ENCODE measurements at regions not wholly inside any gene's neighbourhood (a gene's known extent, or its start where the extent isn't known, plus 50 kb on each side); places are given as distances from the start of the nearest gene placed in this dataset.

GRCh38 chr3:177600411-177600810, 403.1 kb upstream of the TBL1XR1 start:
- Mint-ChIP-seq H3K27ac (peak overlapping the region in 1 of 6 donors; percentile 88), H3K27me3 (no peaks in the 10 kb centered on the region), H3K9me3 (peaks cover 0 to 7% (median 5%) of the 10 kb centered on the region in 7 donors), H3K4me3 (no peak overlapping the region), H3K36me3 (no peaks in the 10 kb centered on the region), H3K4me1 (peaks cover 51 to 68% (median 59%) of the 10 kb centered on the region in 3 donors)
- ATAC-seq (ENCODE audit: low read depth in 2 of 2), result no peak
- no peak for DNase-seq

GRCh38 chr3:177601152-177601551, 403.9 kb upstream of the TBL1XR1 start:
- no peaks in the 10 kb centered on the region for H3K27me3 Mint-ChIP-seq
- H3K9me3 Mint-ChIP-seq, result peaks cover 0 to 13% (median 5%) of the 10 kb centered on the region in 7 donors
- peaks cover 46 to 68% (median 56%) of the 10 kb centered on the region in 3 donors for H3K4me1 Mint-ChIP-seq
- no peak for DNase-seq
- no peak overlapping the region for H3K27ac Mint-ChIP-seq
- H3K4me3 Mint-ChIP-seq, result no peak overlapping the region
- no peaks in the 10 kb centered on the region for H3K36me3 Mint-ChIP-seq
- ATAC-seq (ENCODE audit: low read depth in 2 of 2), result no peak

DNA sequence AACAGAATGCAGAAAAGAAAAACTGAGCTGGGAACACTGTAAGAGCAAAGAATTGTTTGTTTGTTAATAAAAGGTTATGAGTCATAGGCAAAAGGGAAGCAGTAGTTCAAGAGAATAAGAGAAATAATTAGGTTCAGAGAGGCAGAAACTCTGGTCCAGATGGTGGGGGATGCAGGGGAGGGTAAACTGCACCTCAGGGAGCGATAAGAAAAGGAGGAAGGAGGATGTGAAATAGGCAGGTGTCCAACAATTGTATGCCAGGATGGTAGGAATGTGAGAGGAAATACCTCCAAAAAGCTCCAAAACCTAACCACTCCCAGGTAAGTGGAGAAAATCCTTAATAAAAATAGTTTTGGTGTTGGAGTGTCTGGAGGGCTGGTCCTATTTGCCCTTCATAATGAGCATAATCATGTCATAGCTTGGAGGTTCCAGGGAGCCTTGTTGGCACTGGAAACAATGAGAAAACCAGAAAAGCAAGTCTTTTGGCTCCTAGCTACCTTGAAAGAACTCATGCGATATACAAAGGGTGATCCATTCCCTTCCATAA, 405.4 kb upstream of the TBL1XR1 start:
- Mint-ChIP-seq H3K4me3 (peak overlapping the region in 3 of 8 donors; percentile 2 to 74 (median 16)), H3K9me3 (peaks cover 0 to 13% (median 5%) of the 10 kb centered on the region in 7 donors), H3K4me1 (peaks cover 36 to 57% (median 40%) of the 10 kb centered on the region in 3 donors)

DNA sequence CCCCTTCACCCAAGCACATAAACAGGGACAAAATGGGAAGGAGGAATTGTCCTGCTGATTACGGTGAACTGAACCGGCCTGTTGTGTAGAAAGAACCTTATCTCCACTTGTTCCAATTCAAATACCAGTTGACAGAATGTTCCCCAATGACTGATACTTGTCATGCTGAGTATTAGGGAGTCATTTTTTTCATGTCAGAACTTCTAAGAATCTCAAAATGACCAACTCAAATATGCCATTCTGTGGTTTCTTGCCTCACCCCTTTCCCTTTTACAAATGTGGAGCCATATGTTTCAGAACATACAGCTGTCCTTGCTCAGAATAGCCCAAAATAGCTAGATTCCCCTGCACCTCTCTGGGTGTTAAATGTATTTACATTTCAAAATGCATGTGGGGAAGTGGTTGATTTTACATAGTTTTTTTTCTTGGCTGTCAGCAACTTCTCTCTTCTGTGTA, 405.9 kb upstream of the TBL1XR1 start:
- Mint-ChIP-seq H3K4me1 (peaks cover 31 to 52% (median 35%) of the 10 kb centered on the region in 3 donors), H3K27me3 (no peaks in the 10 kb centered on the region), H3K4me3 (no peak overlapping the region), H3K9me3 (peaks cover 0 to 13% (median 5%) of the 10 kb centered on the region in 7 donors), H3K27ac (peak overlapping the region in 2 of 6 donors; percentile 13 to 25), H3K36me3 (no peaks in the 10 kb centered on the region)
- ATAC-seq (ENCODE audit: low read depth in 2 of 2) (peak in 1 of 2 donors; percentile 25), DNase-seq (no peak)

More for the DNA sequence above, 405.4 kb upstream of the TBL1XR1 start:
- no peaks in the 10 kb centered on the region for H3K27me3 Mint-ChIP-seq
- ATAC-seq (ENCODE audit: low read depth in 2 of 2) (no peak), DNase-seq (no peak)
- peak overlapping the region in 3 of 6 donors; percentile 37 to 81 (median 56) for H3K27ac Mint-ChIP-seq
- no peaks in the 10 kb centered on the region for H3K36me3 Mint-ChIP-seq

GRCh38 chr3:177604181-177604580, 406.9 kb upstream of the TBL1XR1 start:
- H3K4me3 Mint-ChIP-seq, result no peak overlapping the region
- H3K27ac Mint-ChIP-seq, result no peak overlapping the region
- no peaks in the 10 kb centered on the region for H3K36me3 Mint-ChIP-seq
- peaks cover 23 to 41% (median 25%) of the 10 kb centered on the region in 3 donors for H3K4me1 Mint-ChIP-seq
- DNase-seq, result no peak
- peaks cover 0 to 13% (median 5%) of the 10 kb centered on the region in 7 donors for H3K9me3 Mint-ChIP-seq
- H3K27me3 Mint-ChIP-seq, result no peaks in the 10 kb centered on the region
- ATAC-seq (ENCODE audit: low read depth in 2 of 2), result no peak

GRCh38 chr3:177606891-177607290, 409.6 kb upstream of the TBL1XR1 start:
- Mint-ChIP-seq H3K9me3 (peaks cover 0 to 13% (median 5%) of the 10 kb centered on the region in 7 donors), H3K4me1 (peaks cover 15 to 19% (median 18%) of the 10 kb centered on the region in 3 donors), H3K27ac (peak overlapping the region in 2 of 6 donors; percentile 14 to 53), H3K27me3 (no peaks in the 10 kb centered on the region), H3K4me3 (no peak overlapping the region), H3K36me3 (no peaks in the 10 kb centered on the region)
- DNase-seq, result no peak
- ATAC-seq (ENCODE audit: low read depth in 2 of 2), result no peak

DNA sequence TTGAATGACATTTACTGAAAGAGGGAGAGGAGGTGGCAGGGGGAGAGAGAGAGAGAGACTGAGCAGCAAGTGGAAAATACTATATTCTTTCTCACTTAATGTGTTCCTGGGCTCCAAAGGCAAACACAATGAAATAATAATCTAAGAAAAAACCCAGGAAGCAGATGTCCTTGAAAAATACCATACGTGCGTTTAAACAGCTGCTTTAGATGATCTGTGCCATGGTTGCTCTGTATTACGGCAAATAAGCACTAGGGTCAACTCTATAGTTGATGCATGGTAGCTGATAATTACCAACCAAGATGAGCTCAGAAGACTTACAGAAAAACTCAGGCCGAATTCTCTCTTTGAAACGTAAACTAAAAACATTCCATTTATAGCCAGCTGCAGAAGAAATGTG, 410.3 kb upstream of the TBL1XR1 start:
- no peaks in the 10 kb centered on the region for H3K36me3 Mint-ChIP-seq
- H3K27me3 Mint-ChIP-seq, result no peaks in the 10 kb centered on the region
- H3K9me3 Mint-ChIP-seq, result peaks cover 0 to 13% (median 5%) of the 10 kb centered on the region in 7 donors
- no peak overlapping the region for H3K4me3 Mint-ChIP-seq
- no peak for DNase-seq
- ATAC-seq (ENCODE audit: low read depth in 2 of 2), result no peak
- H3K27ac Mint-ChIP-seq, result peak overlapping the region in 1 of 6 donors; percentile 14
- peaks cover 8 to 12% (median 11%) of the 10 kb centered on the region in 3 donors for H3K4me1 Mint-ChIP-seq

DNA sequence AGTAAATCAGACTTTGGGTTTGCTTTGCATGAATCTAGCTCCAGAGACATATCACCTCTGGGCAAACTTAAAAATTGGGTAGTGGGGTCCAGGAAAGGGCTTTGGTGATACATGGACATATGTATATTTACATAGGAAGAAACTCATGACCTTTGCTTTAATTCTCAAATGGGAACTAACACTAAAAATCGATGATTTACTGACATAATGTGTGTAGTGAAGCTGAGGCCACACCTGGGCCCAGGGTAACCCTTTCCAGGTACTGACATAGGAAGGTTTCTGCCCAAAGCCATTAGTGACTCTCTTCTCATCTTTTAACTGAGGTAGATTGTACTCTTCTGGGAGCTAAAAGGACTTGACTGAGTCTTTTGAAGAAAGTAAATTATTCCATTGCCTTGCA, 411.2 kb upstream of the TBL1XR1 start:
- Mint-ChIP-seq H3K9me3 (peaks cover 0 to 13% (median 5%) of the 10 kb centered on the region in 7 donors), H3K27me3 (no peaks in the 10 kb centered on the region)

GRCh38 chr3:177609613-177610012, 412.3 kb upstream of the TBL1XR1 start:
- H3K4me1 Mint-ChIP-seq, result no peaks in the 10 kb centered on the region
- H3K9me3 Mint-ChIP-seq, result peaks cover 0 to 13% (median 5%) of the 10 kb centered on the region in 7 donors
- H3K36me3 Mint-ChIP-seq, result no peaks in the 10 kb centered on the region
- ATAC-seq (ENCODE audit: low read depth in 2 of 2), result no peak
- H3K27me3 Mint-ChIP-seq, result no peaks in the 10 kb centered on the region
- peak overlapping the region in 1 of 8 donors; percentile 35 for H3K4me3 Mint-ChIP-seq
- no peak for DNase-seq
- peak overlapping the region in 1 of 6 donors; percentile 31 for H3K27ac Mint-ChIP-seq

More for the DNA sequence above, 411.2 kb upstream of the TBL1XR1 start:
- H3K27ac Mint-ChIP-seq, result no peak overlapping the region
- no peaks in the 10 kb centered on the region for H3K36me3 Mint-ChIP-seq
- DNase-seq (no peak), ATAC-seq (ENCODE audit: low read depth in 2 of 2) (no peak)
- no peak overlapping the region for H3K4me3 Mint-ChIP-seq
- peaks cover 2 to 5% (median 4%) of the 10 kb centered on the region in 3 donors for H3K4me1 Mint-ChIP-seq

- ATAC-seq (ENCODE audit: low read depth in 2 of 2) (no peak), DNase-seq (no peak)
- Mint-ChIP-seq H3K27ac (no peak overlapping the region), H3K4me3 (no peak overlapping the region), H3K36me3 (no peaks in the 10 kb centered on the region), H3K27me3 (no peaks in the 10 kb centered on the region), H3K9me3 (peaks cover 0 to 7% (median 1%) of the 10 kb centered on the region in 7 donors), H3K4me1 (peaks cover 0 to 4% (median 2%) of the 10 kb centered on the region in 3 donors)
Measured at GRCh38 chr3:177610262-177610661, 413.0 kb upstream of the TBL1XR1 start.

GRCh38 chr3:177610686-177611633, 413.7 kb upstream of the TBL1XR1 start:
- no peak overlapping the region for H3K4me3 Mint-ChIP-seq
- H3K9me3 Mint-ChIP-seq, result peaks cover 0 to under 1% (median 0%) of the 10 kb centered on the region in 7 donors
- peaks cover 0 to 9% (median 2%) of the 10 kb centered on the region in 3 donors for H3K4me1 Mint-ChIP-seq
- ATAC-seq (ENCODE audit: low read depth in 2 of 2) (no peak), DNase-seq (no peak)
- no peaks in the 10 kb centered on the region for H3K27me3 Mint-ChIP-seq
- no peaks in the 10 kb centered on the region for H3K36me3 Mint-ChIP-seq
- no peak overlapping the region for H3K27ac Mint-ChIP-seq

DNA sequence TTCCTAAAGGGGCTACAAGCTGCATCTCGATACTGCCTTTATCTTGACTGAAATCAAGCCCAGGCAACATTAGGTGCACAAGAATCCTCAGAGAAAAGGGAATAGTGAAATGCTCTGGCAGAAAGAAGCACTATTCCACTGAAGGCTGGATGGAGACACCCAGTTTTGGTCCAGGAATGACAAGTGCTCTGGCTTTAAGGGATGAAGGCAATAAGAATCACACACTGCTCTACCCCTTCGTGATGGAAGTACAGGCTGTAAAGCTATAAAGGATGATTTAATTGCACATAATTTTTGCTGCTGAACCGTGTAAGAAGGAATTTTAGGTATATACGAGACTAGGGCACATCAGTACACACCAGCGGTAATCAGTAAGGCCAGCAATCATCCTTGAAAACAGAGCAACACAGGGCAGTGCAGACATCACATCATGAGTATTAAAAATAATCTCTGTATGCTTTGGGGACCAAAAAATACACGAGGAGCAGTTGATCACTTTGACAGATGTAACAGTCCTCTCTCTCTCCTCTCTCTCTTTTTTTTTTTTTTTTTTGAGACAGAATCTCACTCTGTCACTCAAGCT, 414.6 kb upstream of the TBL1XR1 start:
- Mint-ChIP-seq H3K4me1 (peaks cover 0 to 9% (median 2%) of the 10 kb centered on the region in 3 donors), H3K9me3 (no peaks in the 10 kb centered on the region)
- ATAC-seq (ENCODE audit: low read depth in 2 of 2), result no peak

GRCh38 chr3:177613901-177614300, 416.6 kb upstream of the TBL1XR1 start:
- Mint-ChIP-seq H3K4me3 (no peak overlapping the region), H3K36me3 (no peaks in the 10 kb centered on the region), H3K4me1 (peaks cover 0 to 9% (median 2%) of the 10 kb centered on the region in 3 donors), H3K9me3 (no peaks in the 10 kb centered on the region), H3K27ac (no peak overlapping the region), H3K27me3 (peaks cover 0 to 3% (median 0%) of the 10 kb centered on the region in 3 donors)
- DNase-seq, result no peak
- ATAC-seq (ENCODE audit: low read depth in 2 of 2), result no peak

More for the DNA sequence above, 414.6 kb upstream of the TBL1XR1 start:
- DNase-seq, result no peak
- Mint-ChIP-seq H3K27me3 (no peaks in the 10 kb centered on the region), H3K27ac (no peak overlapping the region), H3K36me3 (no peaks in the 10 kb centered on the region), H3K4me3 (no peak overlapping the region)

All from naive B cell (primary cell).